GM12878 (cell line): ENCODE measurements at regions not wholly inside any gene's neighbourhood (a gene's known extent, or its start where the extent isn't known, plus 50 kb on each side); places are given as distances from the start of the nearest gene placed in this dataset.

Experiments
- ATAC-seq: fragments of 200-7000 bp; cut with Tn5 transposase; 3 replicates; pipeline ENCODE4 v1.9.1; 2020; ENCODE audit warnings: mild to moderate bottlenecking, moderate library complexity
- BruUV-seq: library from RNA; stranded (reverse); fragments of 400-500 nt; replicated peaks from 2 replicates; lab custom pipeline; 2021; lab: Mats Ljungman, UMichigan
- CTCF ChIA-PET: fragments of 300-600 bp; sonication (Branson Sonifier 250); formaldehyde crosslinking; extraction: SDS; loops from one replicate; lab custom pipeline; 2021; ENCODE audit warnings: inconsistent platforms; lab: Yijun Ruan, JAX
- POLR2A ChIA-PET: fragments of 350-600 bp; formaldehyde crosslinking; extraction: SDS; loops from one replicate; lab custom pipeline; 2021; ENCODE audit warnings: inconsistent platforms; lab: Charles Lee
- RAD21 ChIA-PET: fragments of 300-600 bp; sonication (Branson Sonifier 250); formaldehyde crosslinking; loops from one replicate; lab custom pipeline; 2023; ENCODE audit warnings: antibody characterized with exemption; ENCODE audit not compliant: unreplicated experiment; lab: Charles Lee
- SMC1A ChIA-PET: fragments of 300-600 bp; sonication (Branson Sonifier 250); formaldehyde crosslinking; loops from one replicate; lab custom pipeline; 2023; ENCODE audit not compliant: unreplicated experiment, uncharacterized antibody; lab: Charles Lee
- DNase-seq: peaks from one replicate; pipeline ENCODE4 v3.0.0-alpha.2; 2011; ENCODE audit warnings: low read depth, low spot score
- FAIRE-seq: peaks from 3 replicates; lab custom pipeline; 2011; peaks lifted over from hg19 to GRCh38; lab: Jason Lieb, UNC
- H2AFZ ChIP-seq: 2 replicates; pipeline ENCODE4 v1.6.0; 2011; ENCODE audit warnings: low read depth, low read length, control low read depth; ENCODE audit not compliant: control insufficient read depth
- H3K27ac ChIP-seq: 2 replicates; pipeline ENCODE4 v1.5.1; 2011; ENCODE audit warnings: control low read depth; ENCODE audit not compliant: control insufficient read depth, insufficient read depth
- H3K27me3 ChIP-seq, 2 experiments: replicated peaks in 1 of 2; 2 replicates each; pipeline versions ENCODE4 v1.6.0 to v1.6.1; 2011; ENCODE audit warnings: low read length in 1 of 2; ENCODE audit not compliant: control insufficient read depth in 2 of 2, insufficient read depth in 2 of 2
- H3K36me3 ChIP-seq, 2 experiments: 2 replicates each; pipeline ENCODE4 v1.5.1; 2011; ENCODE audit warnings: low read length in 1 of 2; ENCODE audit not compliant: control insufficient read depth in 2 of 2, insufficient read depth in 2 of 2
- H3K4me1 ChIP-seq: 2 replicates; pipeline ENCODE4 v1.6.1; 2011; ENCODE audit warnings: mild to moderate bottlenecking, low read length, moderate library complexity, mixed read lengths; ENCODE audit not compliant: control insufficient read depth, insufficient read depth
- H3K4me2 ChIP-seq: 2 replicates; pipeline ENCODE4 v1.6.0; 2011; ENCODE audit warnings: control low read depth; ENCODE audit not compliant: control insufficient read depth, insufficient read depth
- H3K4me3 ChIP-seq: fragments of 200-600 bp; sonication (generic); 2 replicates; pipeline ENCODE4 v1.5.1; 2016
- H3K79me2 ChIP-seq: 2 replicates; pipeline ENCODE4 v1.6.0; 2011; ENCODE audit warnings: low read length; ENCODE audit not compliant: control insufficient read depth, insufficient read depth
- H3K9ac ChIP-seq: 2 replicates; pipeline ENCODE4 v1.8.0; 2011; ENCODE audit warnings: low read length, control low read depth, mixed read lengths; ENCODE audit not compliant: control insufficient read depth, insufficient read depth
- H3K9me3 ChIP-seq: replicated peaks from 3 replicates; pipeline ENCODE4 v1.5.1; 2011; ENCODE audit warnings: mild to moderate bottlenecking, low read length; ENCODE audit not compliant: control insufficient read depth, insufficient read depth
- H4K20me1 ChIP-seq: 2 replicates; pipeline ENCODE4 v1.6.0; 2011; ENCODE audit not compliant: control insufficient read depth, insufficient read depth
- BCL11A ChIP-seq: IDR thresholded peaks from 2 replicates; pipeline ENCODE4 v1.6.1; 2011; ENCODE audit warnings: low read depth, low read length
- BCLAF1 ChIP-seq: fragments of 450-650 bp; IDR thresholded peaks from 2 replicates; pipeline ENCODE4 v1.6.1; 2017; ENCODE audit warnings: antibody characterized with exemption, mild to moderate bottlenecking, moderate library complexity
- PAX8 ChIP-seq: fragments of 450-650 bp; IDR thresholded peaks from 2 replicates; pipeline ENCODE4 v1.6.1; 2017; ENCODE audit warnings: mild to moderate bottlenecking, moderate library complexity
- REST ChIP-seq: IDR thresholded peaks from 2 replicates; pipeline ENCODE4 v1.6.1; 2012; ENCODE audit warnings: mild to moderate bottlenecking, low read depth, low read length
- SKIL ChIP-seq: fragments of 450-650 bp; IDR thresholded peaks from 2 replicates; pipeline ENCODE4 v1.6.1; 2017; ENCODE audit warnings: mild to moderate bottlenecking, low read depth, inconsistent platforms; ENCODE audit not compliant: poor library complexity, severe bottlenecking
- SUPT20H ChIP-seq: IDR thresholded peaks from 2 replicates; pipeline ENCODE4 v1.6.1; 2011; ENCODE audit warnings: low read depth, mild to moderate bottlenecking, low read length, moderate library complexity, borderline replicate concordance; ENCODE audit not compliant: control insufficient read depth
- YBX1 ChIP-seq: fragments of 450-650 bp; IDR thresholded peaks from 2 replicates; pipeline ENCODE4 v1.6.1; 2016; ENCODE audit warnings: antibody characterized with exemption
- ZSCAN29 ChIP-seq: fragments of 450-650 bp; IDR thresholded peaks from 2 replicates; pipeline ENCODE4 v1.6.1; 2017; ENCODE audit warnings: mild to moderate bottlenecking, moderate library complexity
- WGBS: methylation state at CpG from one replicate; pipeline ENCODE4 v1.1.6; 2016; ENCODE audit warnings: low lambda C conversion rate; ENCODE audit not compliant: insufficient replicate concordance, insufficient coverage; ENCODE audit errors: missing lambda C conversion rate; 5-methylcytosine and 5-hydroxymethylcytosine counted together
- in situ Hi-C: fragments of 300-500 bp; cut with MboI; formaldehyde crosslinking; loops from 9 replicates; pipeline ENCODE4 v1.14.3; 2018; ENCODE audit warnings: mixed read lengths
- intact Hi-C: fragments of 100-400 bp; cut with micrococcal nuclease; formaldehyde crosslinking; loops from one replicate; pipeline ENCODE4 v1.14.2; 2022; ENCODE audit not compliant: unreplicated experiment
- TF ChIP-seq, protein P1 (sequence below): fragments of 450-650 bp; IDR thresholded peaks from 2 replicates; pipeline ENCODE4 v1.6.1; 2016; ENCODE audit warnings: mild to moderate bottlenecking
- TF ChIP-seq, protein P2 (sequence below): IDR thresholded peaks from 2 replicates; pipeline ENCODE4 v1.6.1; 2011; ENCODE audit warnings: mild to moderate bottlenecking, low read depth, low read length, moderate library complexity; ENCODE audit not compliant: insufficient replicate concordance

DNA sequence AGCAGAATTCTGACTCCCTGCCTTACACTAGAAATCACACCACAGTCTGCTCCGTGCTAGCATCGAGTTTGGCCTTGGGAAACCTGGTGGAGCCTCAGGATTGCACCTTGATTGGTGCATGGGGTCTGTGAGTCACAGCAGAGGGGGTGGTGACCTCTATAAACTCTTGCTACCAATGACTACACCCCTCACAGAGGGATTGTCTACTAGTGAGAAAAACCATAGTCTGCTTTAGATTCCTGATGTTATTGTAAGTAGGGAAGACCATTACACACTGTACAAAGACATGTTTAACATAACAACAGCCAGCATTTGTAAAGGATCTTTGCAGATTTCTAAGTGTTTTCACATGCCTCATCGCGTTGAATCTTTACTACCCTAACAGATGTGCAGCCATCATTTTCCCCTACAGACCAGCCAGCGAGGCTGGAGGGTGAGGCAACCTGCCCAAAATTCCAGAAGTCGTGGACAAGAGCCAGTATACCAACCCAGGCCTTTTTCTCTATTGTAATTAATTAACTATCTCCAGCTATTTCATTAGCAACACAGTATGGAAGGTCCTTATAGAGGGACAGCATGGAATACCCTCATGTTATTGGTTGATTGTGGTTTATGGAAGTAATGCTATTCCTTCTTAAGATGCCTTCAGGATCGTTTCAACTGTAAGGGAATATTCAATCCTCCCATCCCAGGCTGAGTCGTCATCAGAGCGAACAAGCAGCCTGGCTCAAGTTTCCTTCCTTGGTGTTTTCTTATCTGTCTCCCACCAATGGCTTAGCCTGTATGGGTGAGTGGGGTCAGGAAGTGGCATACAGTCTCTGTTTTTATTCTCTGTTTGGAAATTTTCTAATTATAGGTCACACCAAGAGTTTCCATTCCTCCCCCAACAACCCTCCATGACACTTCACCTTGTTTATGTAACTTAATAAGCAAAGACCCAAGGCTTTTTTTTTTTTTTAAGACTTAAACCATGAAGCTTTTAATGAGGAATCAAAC is 55.9 kb upstream of the KDR start:
- no peak overlapping the region for H2AFZ ChIP-seq
- WGBS = 32% methylated on average over 9 of the region's 9 CpGs
- TF ChIP-seq BCL11A (no peak), SKIL (no peak), BCLAF1 (no peak), REST (no peak), PAX8 (no peak), YBX1 (no peak), SUPT20H (no peak), ZSCAN29 (no peak)
- TF ChIP-seq, protein P1, sequence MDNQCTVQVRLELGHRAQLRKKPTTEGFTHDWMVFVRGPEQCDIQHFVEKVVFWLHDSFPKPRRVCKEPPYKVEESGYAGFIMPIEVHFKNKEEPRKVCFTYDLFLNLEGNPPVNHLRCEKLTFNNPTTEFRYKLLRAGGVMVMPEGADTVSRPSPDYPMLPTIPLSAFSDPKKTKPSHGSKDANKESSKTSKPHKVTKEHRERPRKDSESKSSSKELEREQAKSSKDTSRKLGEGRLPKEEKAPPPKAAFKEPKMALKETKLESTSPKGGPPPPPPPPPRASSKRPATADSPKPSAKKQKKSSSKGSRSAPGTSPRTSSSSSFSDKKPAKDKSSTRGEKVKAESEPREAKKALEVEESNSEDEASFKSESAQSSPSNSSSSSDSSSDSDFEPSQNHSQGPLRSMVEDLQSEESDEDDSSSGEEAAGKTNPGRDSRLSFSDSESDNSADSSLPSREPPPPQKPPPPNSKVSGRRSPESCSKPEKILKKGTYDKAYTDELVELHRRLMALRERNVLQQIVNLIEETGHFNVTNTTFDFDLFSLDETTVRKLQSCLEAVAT = no peak
- TF ChIP-seq, protein P2, sequence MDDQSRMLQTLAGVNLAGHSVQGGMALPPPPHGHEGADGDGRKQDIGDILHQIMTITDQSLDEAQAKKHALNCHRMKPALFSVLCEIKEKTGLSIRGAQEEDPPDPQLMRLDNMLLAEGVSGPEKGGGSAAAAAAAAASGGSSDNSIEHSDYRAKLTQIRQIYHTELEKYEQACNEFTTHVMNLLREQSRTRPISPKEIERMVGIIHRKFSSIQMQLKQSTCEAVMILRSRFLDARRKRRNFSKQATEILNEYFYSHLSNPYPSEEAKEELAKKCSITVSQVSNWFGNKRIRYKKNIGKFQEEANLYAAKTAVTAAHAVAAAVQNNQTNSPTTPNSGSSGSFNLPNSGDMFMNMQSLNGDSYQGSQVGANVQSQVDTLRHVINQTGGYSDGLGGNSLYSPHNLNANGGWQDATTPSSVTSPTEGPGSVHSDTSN = no peak

More for the DNA sequence above, 55.9 kb upstream of the KDR start:
- no peak overlapping the region for H3K9ac ChIP-seq
- intact Hi-C loops = loop anchor here (5.0 to 10.0 kb wide), 2 partner anchors 143 to 556 kb away; no protein-coding TSS in a partner anchor
- H3K27ac ChIP-seq = no peak overlapping the region
- RAD21 ChIA-PET = no interaction called here
- in situ Hi-C loops = no loop called here
- no peak overlapping the region for H3K4me3 ChIP-seq
- BruUV-seq = no TSS peak
- DNase-seq (no peak), FAIRE-seq (no peak), ATAC-seq (no peak)
- H3K4me2 ChIP-seq = no peak overlapping the region
- no peaks in the 10 kb centered on the region for H3K4me1 ChIP-seq
- SMC1A ChIA-PET = no interaction called here
- H3K27me3 ChIP-seq = no peaks in the 10 kb centered on the region
- POLR2A ChIA-PET = no interaction called here
- no peaks in the 10 kb centered on the region for H3K79me2 ChIP-seq
- H4K20me1 ChIP-seq = no peaks in the 10 kb centered on the region
- no peaks in the 10 kb centered on the region for H3K36me3 ChIP-seq
- H3K9me3 ChIP-seq = no peaks in the 10 kb centered on the region
- CTCF ChIA-PET = no interaction called here
